Rectal smooth muscle tissue (tissue), 1 donor: ENCODE measurements at regions not wholly inside any gene's neighbourhood (a gene's known extent, or its start where the extent isn't known, plus 50 kb on each side); places are given as distances from the start of the nearest gene placed in this dataset.
"Not testable (repeated sequence)": the region's sequence is repeated elsewhere in the genome, so short reads cannot be mapped to it uniquely, and the experiment has no call there.

Source experiments
- H3K27ac ChIP-seq: one replicate; pipeline ENCODE4 v1.7.0; 2013; ENCODE audit warnings: low read depth, low read length, inconsistent platforms
- H3K27me3 ChIP-seq: one replicate; pipeline ENCODE4 v1.7.0; 2013; ENCODE audit warnings: low read length; ENCODE audit not compliant: control insufficient read depth, insufficient read depth
- H3K36me3 ChIP-seq: one replicate; pipeline ENCODE4 v1.7.0; 2013; ENCODE audit warnings: low read length; ENCODE audit not compliant: control insufficient read depth, insufficient read depth
- H3K4me1 ChIP-seq: one replicate; pipeline ENCODE4 v1.7.0; 2013; ENCODE audit warnings: low read length; ENCODE audit not compliant: control insufficient read depth, insufficient read depth
- H3K4me3 ChIP-seq: one replicate; pipeline ENCODE4 v1.7.0; 2013; ENCODE audit warnings: low read length
- H3K9ac ChIP-seq: one replicate; pipeline ENCODE4 v1.7.0; 2013; ENCODE audit warnings: low read length

GRCh38 chr5:144060091-144060490 lies 110.4 kb downstream of the YIPF5 start:
- H3K4me1 ChIP-seq, H3K27me3 ChIP-seq, H3K36me3 ChIP-seq, H3K4me3 ChIP-seq, H3K9ac ChIP-seq, H3K27ac ChIP-seq: not testable (repeated sequence)

GRCh38 chr5:144060598-144060997 lies 109.9 kb downstream of the YIPF5 start:
- no peak overlapping the region for H3K9ac ChIP-seq
- H3K27me3 ChIP-seq: no peaks in the 10 kb centered on the region
- H3K4me1 ChIP-seq: no peaks in the 10 kb centered on the region
- no peak overlapping the region for H3K27ac ChIP-seq
- H3K4me3 ChIP-seq: no peak overlapping the region
- H3K36me3 ChIP-seq: no peaks in the 10 kb centered on the region

GRCh38 chr5:144065786-144066185 lies 104.7 kb downstream of the YIPF5 start:
- no peak overlapping the region for H3K4me3 ChIP-seq
- H3K27me3 ChIP-seq: no peaks in the 10 kb centered on the region
- H3K9ac ChIP-seq: no peak overlapping the region
- H3K36me3 ChIP-seq: no peaks in the 10 kb centered on the region
- no peaks in the 10 kb centered on the region for H3K4me1 ChIP-seq
- no peak overlapping the region for H3K27ac ChIP-seq

GRCh38 chr5:144072518-144072927 lies 97.9 kb downstream of the YIPF5 start:
- Histone ChIP-seq H3K4me3 (no peak overlapping the region), H3K9ac (no peak overlapping the region), H3K4me1 (no peaks in the 10 kb centered on the region), H3K27ac (no peak overlapping the region), H3K36me3 (no peaks in the 10 kb centered on the region), H3K27me3 (no peaks in the 10 kb centered on the region)

GRCh38 chr5:144076521-144077083 lies 93.9 kb downstream of the YIPF5 start:
- H3K9ac ChIP-seq: no peak overlapping the region
- H3K36me3 ChIP-seq: no peaks in the 10 kb centered on the region
- H3K27ac ChIP-seq: no peak overlapping the region
- no peaks in the 10 kb centered on the region for H3K4me1 ChIP-seq
- H3K4me3 ChIP-seq: no peak overlapping the region
- no peaks in the 10 kb centered on the region for H3K27me3 ChIP-seq

GRCh38 chr5:144083185-144083584 lies 87.3 kb downstream of the YIPF5 start:
- Histone ChIP-seq H3K4me3 (no peak overlapping the region), H3K4me1 (no peaks in the 10 kb centered on the region), H3K27me3 (no peaks in the 10 kb centered on the region), H3K9ac (no peak overlapping the region), H3K36me3 (no peaks in the 10 kb centered on the region), H3K27ac (no peak overlapping the region)

GRCh38 chr5:144084971-144085370 lies 85.5 kb downstream of the YIPF5 start:
- Histone ChIP-seq H3K4me1 (peaks cover 13% of the 10 kb centered on the region), H3K9ac (no peak overlapping the region), H3K36me3 (no peaks in the 10 kb centered on the region), H3K4me3 (no peak overlapping the region), H3K27ac (no peak overlapping the region), H3K27me3 (no peaks in the 10 kb centered on the region)

GRCh38 chr5:144085381-144085780 lies 85.1 kb downstream of the YIPF5 start:
- no peaks in the 10 kb centered on the region for H3K36me3 ChIP-seq
- no peak overlapping the region for H3K4me3 ChIP-seq
- H3K4me1 ChIP-seq: peaks cover 13% of the 10 kb centered on the region
- H3K27ac ChIP-seq: no peak overlapping the region
- H3K27me3 ChIP-seq: no peaks in the 10 kb centered on the region
- H3K9ac ChIP-seq: no peak overlapping the region

- Histone ChIP-seq H3K4me3 (no peak overlapping the region), H3K27ac (no peak overlapping the region), H3K9ac (no peak overlapping the region), H3K36me3 (no peaks in the 10 kb centered on the region), H3K27me3 (no peaks in the 10 kb centered on the region), H3K4me1 (peaks cover 13% of the 10 kb centered on the region)
These were observed 84.2 kb downstream of the YIPF5 start for GRCh38 chr5:144086295-144086694.

GRCh38 chr5:144087576-144087975 lies 82.9 kb downstream of the YIPF5 start:
- Histone ChIP-seq H3K36me3 (no peaks in the 10 kb centered on the region), H3K9ac (no peak overlapping the region), H3K27me3 (no peaks in the 10 kb centered on the region), H3K4me1 (peaks cover 13% of the 10 kb centered on the region), H3K4me3 (no peak overlapping the region), H3K27ac (no peak overlapping the region)

GRCh38 chr5:144088206-144089064 lies 82.0 kb downstream of the YIPF5 start:
- H3K4me1 ChIP-seq: peaks cover 13% of the 10 kb centered on the region
- no peak overlapping the region for H3K4me3 ChIP-seq
- no peak overlapping the region for H3K9ac ChIP-seq
- H3K27ac ChIP-seq: no peak overlapping the region
- no peaks in the 10 kb centered on the region for H3K36me3 ChIP-seq
- no peaks in the 10 kb centered on the region for H3K27me3 ChIP-seq

- Histone ChIP-seq H3K36me3 (no peaks in the 10 kb centered on the region), H3K4me1 (peaks cover 13% of the 10 kb centered on the region), H3K27me3 (no peaks in the 10 kb centered on the region), H3K4me3 (no peak overlapping the region), H3K27ac (no peak overlapping the region), H3K9ac (no peak overlapping the region)
These were observed 80.9 kb downstream of the YIPF5 start for GRCh38 chr5:144089401-144090021.
